ENCODE measurements at regions not wholly inside any gene's neighbourhood (a gene's known extent, or its start where the extent isn't known, plus 50 kb on each side); places are given as distances from the start of the nearest gene placed in this dataset.

- TF ChIP-seq CTCF (IDR thresholded peaks at IDR 0.05) (no peak), EP300 (IDR thresholded peaks at IDR 0.05) (no peak)
Observed at GRCh38 chr14:71629765-71630492, 302.3 kb upstream of the RGS6 start.

Measured in esophagus muscularis mucosa (tissue), 3 donors.